Uterus (tissue), 2 donors: ENCODE measurements at regions not wholly inside any gene's neighbourhood (a gene's known extent, or its start where the extent isn't known, plus 50 kb on each side); places are given as distances from the start of the nearest gene placed in this dataset.

Experiments used
- CTCF ChIP-seq, 4 experiments: fragments of 200-600 bp in 2 of 4; fragments of 450-650 bp in 2 of 4; sonication (generic) in 2 of 4; IDR thresholded peaks; one replicate each; pipeline ENCODE4 v1.5.1; 2016 to 2019; ENCODE audit warnings: antibody characterized with exemption in 4 of 4, mild to moderate bottlenecking in 2 of 4, moderate library complexity in 1 of 4
- POLR2A ChIP-seq, 2 donors: fragments of 450-650 bp; IDR thresholded peaks; one replicate each; pipeline ENCODE4 v1.6.1; 2016; ENCODE audit warnings: antibody characterized with exemption in 2 of 2, mild to moderate bottlenecking in 1 of 2, moderate library complexity in 1 of 2

- TF ChIP-seq CTCF (IDR thresholded peaks at IDR 0.05) (no peak), POLR2A (IDR thresholded peaks at IDR 0.05) (no peak)
These were observed 172.9 kb downstream of the CMPK2 start for GRCh38 chr2:6692819-6693218.
